Endodermal cell (in vitro differentiated cells): ENCODE measurements at regions not wholly inside any gene's neighbourhood (a gene's known extent, or its start where the extent isn't known, plus 50 kb on each side); places are given as distances from the start of the nearest gene placed in this dataset.

Experiments used
- DNase-seq: peaks from one replicate; pipeline ENCODE4 v3.0.0-alpha.2; 2017
- H3K27ac ChIP-seq: 2 replicates; pipeline ENCODE4 v1.5.1; 2013; ENCODE audit warnings: mild to moderate bottlenecking, low read depth, low read length, moderate library complexity
- H3K27me3 ChIP-seq: 2 replicates; pipeline ENCODE4 v1.6.1; 2013; ENCODE audit warnings: mild to moderate bottlenecking, low read length, moderate library complexity; ENCODE audit not compliant: insufficient read depth, control insufficient read depth, poor library complexity, severe bottlenecking
- H3K36me3 ChIP-seq: 2 replicates; pipeline ENCODE4 v1.7.0; 2013; ENCODE audit warnings: mild to moderate bottlenecking, low read length, moderate library complexity; ENCODE audit not compliant: control insufficient read depth, insufficient read depth
- H3K4me1 ChIP-seq: one replicate; pipeline ENCODE4 v1.7.0; 2013; ENCODE audit warnings: low read length; ENCODE audit not compliant: control insufficient read depth, insufficient read depth
- H3K4me3 ChIP-seq: 2 replicates; pipeline ENCODE4 v1.5.1; 2013; ENCODE audit warnings: mild to moderate bottlenecking, low read length, moderate library complexity
- H3K9ac ChIP-seq: 2 replicates; pipeline ENCODE4 v1.6.1; 2013; ENCODE audit warnings: mild to moderate bottlenecking, low read length, moderate library complexity; ENCODE audit not compliant: poor library complexity, severe bottlenecking; ENCODE audit errors: extremely low read depth
- H3K9me3 ChIP-seq: 2 replicates; pipeline ENCODE4 v1.6.1; 2013; ENCODE audit warnings: mild to moderate bottlenecking, low read length, moderate library complexity; ENCODE audit not compliant: control insufficient read depth
- H3K27ac Mint-ChIP-seq: 2 replicates; pipeline ENCODE4 v1.8.0; 2020; ENCODE audit warnings: mixed read lengths
- H3K27me3 Mint-ChIP-seq: 2 replicates; pipeline ENCODE4 v1.8.0; 2021; ENCODE audit warnings: mild to moderate bottlenecking, mixed read lengths; ENCODE audit not compliant: insufficient read depth
- H3K36me3 Mint-ChIP-seq: 2 replicates; pipeline ENCODE4 v1.8.0; 2020; ENCODE audit warnings: low read depth, mixed read lengths
- H3K4me1 Mint-ChIP-seq: 2 replicates; pipeline ENCODE4 v1.8.0; 2020; ENCODE audit warnings: mixed read lengths
- H3K4me3 Mint-ChIP-seq: 2 replicates; pipeline ENCODE4 v1.8.0; 2020; ENCODE audit warnings: mild to moderate bottlenecking, moderate library complexity, mixed read lengths
- H3K9me3 Mint-ChIP-seq: 2 replicates; pipeline ENCODE4 v1.8.0; 2020; ENCODE audit warnings: mild to moderate bottlenecking, mixed read lengths
- CTCF ChIP-seq: fragments of 200-600 bp; sonication (generic); conservative IDR thresholded peaks from 2 replicates; pipeline ENCODE4 v1.5.0; 2021; ENCODE audit warnings: antibody characterized with exemption, mild to moderate bottlenecking
- WGBS, 2 experiments: methylation state at CpG; one replicate each; pipeline versions ENCODE4 v1.1.5 to v1.1.7; 2013; ENCODE audit warnings: missing lambda C conversion rate in 2 of 2, mixed read lengths in 1 of 2; ENCODE audit not compliant: insufficient coverage in 1 of 2, insufficient read length in 1 of 2; 5-methylcytosine and 5-hydroxymethylcytosine counted together

DNA sequence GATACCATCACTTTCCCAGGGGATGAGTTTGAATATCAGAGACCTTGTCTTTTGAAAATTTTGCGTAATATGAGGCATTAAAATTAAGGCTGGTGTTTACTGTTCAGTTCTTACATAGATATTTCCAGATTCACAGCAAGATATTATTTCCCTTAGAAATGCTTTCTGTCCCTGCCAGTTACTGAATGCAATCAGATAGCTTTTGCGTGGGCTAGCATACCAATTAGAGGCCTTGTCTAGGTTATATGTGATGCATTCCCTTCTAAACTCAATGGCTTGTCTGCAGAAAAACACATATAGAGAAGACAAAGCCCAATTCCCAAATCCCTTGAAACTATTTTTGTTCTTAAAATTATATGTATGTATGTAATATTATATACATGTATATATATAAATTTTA is 167.8 kb downstream of the RMST start:
- no peaks in the 10 kb centered on the region for H3K36me3 Mint-ChIP-seq

GRCh38 chr12:97630875-97631274 is 168.3 kb downstream of the RMST start:
- H3K4me1 ChIP-seq: peaks cover 3% of the 10 kb centered on the region
- WGBS, 2 experiments: 92 to 100% methylated on average over 3 of the region's 4 CpGs
- Mint-ChIP-seq H3K27me3 (peaks cover 2% of the 10 kb centered on the region), H3K4me1 (peaks cover 9% of the 10 kb centered on the region), H3K27ac (no peak overlapping the region), H3K9me3 (no peaks in the 10 kb centered on the region), H3K36me3 (no peaks in the 10 kb centered on the region), H3K4me3 (no peak overlapping the region)
- no peaks in the 10 kb centered on the region for H3K9me3 ChIP-seq
- no peak for TF ChIP-seq CTCF
- H3K36me3 ChIP-seq: no peaks in the 10 kb centered on the region
- no peak overlapping the region for H3K9ac ChIP-seq
- H3K27ac ChIP-seq: no peak overlapping the region
- no peak overlapping the region for H3K4me3 ChIP-seq
- no peak for DNase-seq
- H3K27me3 ChIP-seq: no peaks in the 10 kb centered on the region

More for the DNA sequence above, 167.8 kb downstream of the RMST start:
- no peaks in the 10 kb centered on the region for H3K9me3 Mint-ChIP-seq
- H3K4me1 Mint-ChIP-seq: peaks cover 9% of the 10 kb centered on the region
- H3K27me3 Mint-ChIP-seq: peaks cover 2% of the 10 kb centered on the region
- no peak overlapping the region for H3K27ac Mint-ChIP-seq
- no peak for DNase-seq
- no peaks in the 10 kb centered on the region for H3K9me3 ChIP-seq
- H3K4me1 ChIP-seq: peaks cover 3% of the 10 kb centered on the region
- no peak overlapping the region for H3K4me3 ChIP-seq
- WGBS, 2 experiments: 94 to 100% methylated on average over 1 to 2 of the region's 2 CpGs
- no peaks in the 10 kb centered on the region for H3K27me3 ChIP-seq
- H3K4me3 Mint-ChIP-seq: no peak overlapping the region
- no peak overlapping the region for H3K9ac ChIP-seq
- TF ChIP-seq CTCF: no peak
- no peaks in the 10 kb centered on the region for H3K36me3 ChIP-seq
- H3K27ac ChIP-seq: no peak overlapping the region

- no peak overlapping the region for H3K9ac ChIP-seq
- Mint-ChIP-seq H3K36me3 (no peaks in the 10 kb centered on the region), H3K27me3 (peaks cover 2% of the 10 kb centered on the region), H3K4me1 (peaks cover 40% of the 10 kb centered on the region), H3K4me3 (no peak overlapping the region), H3K9me3 (no peaks in the 10 kb centered on the region), H3K27ac (peak overlapping the region; percentile 2)
- no peaks in the 10 kb centered on the region for H3K9me3 ChIP-seq
- no peak for TF ChIP-seq CTCF
- H3K4me1 ChIP-seq: peaks cover 18% of the 10 kb centered on the region
- 65 to 70% methylated on average over 2 to 3 of the region's 3 CpGs for WGBS, 2 experiments
- no peak for DNase-seq
- H3K27me3 ChIP-seq: no peaks in the 10 kb centered on the region
- H3K27ac ChIP-seq: no peak overlapping the region
- no peak overlapping the region for H3K4me3 ChIP-seq
- no peaks in the 10 kb centered on the region for H3K36me3 ChIP-seq
Observed at GRCh38 chr12:97637770-97638169, 175.2 kb downstream of the RMST start.
